Left lung (tissue), 4 donors: ENCODE measurements at regions not wholly inside any gene's neighbourhood (a gene's known extent, or its start where the extent isn't known, plus 50 kb on each side); places are given as distances from the start of the nearest gene placed in this dataset.

Experiments used
- ATAC-seq: fragments of 200-7000 bp; cut with Tn5 transposase; one replicate; pipeline ENCODE4 v1.9.1; 2020; ENCODE audit warnings: moderate library complexity
- DNase-seq, 4 donors: peaks; one replicate each; pipeline ENCODE4 v3.0.0-alpha.2; 2013 to 2020
- H3K27ac ChIP-seq, 2 donors: fragments of 200-600 bp; sonication (generic) in 1 of 2; one replicate each; pipeline versions ENCODE4 v1.5.0 to v1.8.0; 2020 to 2021
- H3K27me3 ChIP-seq, 2 donors: fragments of 200-600 bp; sonication (generic) in 1 of 2; one replicate each; pipeline versions ENCODE4 v1.5.0 to v1.8.0; 2020 to 2021
- H3K36me3 ChIP-seq, 2 donors: fragments of 200-600 bp; sonication (generic) in 1 of 2; one replicate each; pipeline versions ENCODE4 v1.5.0 to v1.8.0; 2020 to 2021
- H3K4me1 ChIP-seq, 2 donors: fragments of 200-600 bp; one replicate each; pipeline ENCODE4 v1.8.0; 2021
- H3K4me3 ChIP-seq, 2 donors: fragments of 200-600 bp; sonication (generic) in 1 of 2; one replicate each; pipeline versions ENCODE4 v1.5.0 to v1.8.0; 2020 to 2021; ENCODE audit warnings: mild to moderate bottlenecking in 1 of 2
- H3K9me3 ChIP-seq, 2 donors: fragments of 200-600 bp; sonication (generic) in 1 of 2; one replicate each; pipeline versions ENCODE4 v1.5.0 to v1.8.0; 2020 to 2021
- CTCF ChIP-seq, 2 donors: fragments of 200-600 bp; sonication (generic) in 1 of 2; IDR thresholded peaks; one replicate each; pipeline versions ENCODE4 v1.5.0 to v1.8.0; 2021; ENCODE audit warnings: antibody characterized with exemption in 2 of 2
- intact Hi-C, 2 donors: fragments of 100-400 bp; cut with DNase I; formaldehyde crosslinking; loops; one replicate each; pipeline versions ENCODE4 v1.11.2 to v1.14.2; 2022
- donor health status: DM: no; HTN: yes; CAD: no.
- donor health status: DM: no; HTN: no; CAD: no.

GRCh38 chr1:170407138-170407537 is 124.8 kb upstream of the GORAB start:
- no peak for DNase-seq
- intact Hi-C loops, result no loop called here
- no peaks in the 10 kb centered on the region for H3K27me3 ChIP-seq
- H3K4me1 ChIP-seq, result no peaks in the 10 kb centered on the region
- TF ChIP-seq CTCF (IDR thresholded peaks at IDR 0.05), result no peak
- H3K36me3 ChIP-seq, result no peaks in the 10 kb centered on the region
- ATAC-seq, result no peak
- H3K9me3 ChIP-seq, result no peaks in the 10 kb centered on the region
- H3K27ac ChIP-seq, result no peak overlapping the region
- H3K4me3 ChIP-seq, result no peak overlapping the region

GRCh38 chr1:170407581-170407980 is 124.4 kb upstream of the GORAB start:
- DNase-seq (no peak), ATAC-seq (no peak)
- no peak for TF ChIP-seq CTCF (IDR thresholded peaks at IDR 0.05)
- no peaks in the 10 kb centered on the region for H3K36me3 ChIP-seq
- H3K4me1 ChIP-seq, result no peaks in the 10 kb centered on the region
- H3K4me3 ChIP-seq, result no peak overlapping the region
- no peak overlapping the region for H3K27ac ChIP-seq
- intact Hi-C loops, result no loop called here
- no peaks in the 10 kb centered on the region for H3K27me3 ChIP-seq
- no peaks in the 10 kb centered on the region for H3K9me3 ChIP-seq

DNA sequence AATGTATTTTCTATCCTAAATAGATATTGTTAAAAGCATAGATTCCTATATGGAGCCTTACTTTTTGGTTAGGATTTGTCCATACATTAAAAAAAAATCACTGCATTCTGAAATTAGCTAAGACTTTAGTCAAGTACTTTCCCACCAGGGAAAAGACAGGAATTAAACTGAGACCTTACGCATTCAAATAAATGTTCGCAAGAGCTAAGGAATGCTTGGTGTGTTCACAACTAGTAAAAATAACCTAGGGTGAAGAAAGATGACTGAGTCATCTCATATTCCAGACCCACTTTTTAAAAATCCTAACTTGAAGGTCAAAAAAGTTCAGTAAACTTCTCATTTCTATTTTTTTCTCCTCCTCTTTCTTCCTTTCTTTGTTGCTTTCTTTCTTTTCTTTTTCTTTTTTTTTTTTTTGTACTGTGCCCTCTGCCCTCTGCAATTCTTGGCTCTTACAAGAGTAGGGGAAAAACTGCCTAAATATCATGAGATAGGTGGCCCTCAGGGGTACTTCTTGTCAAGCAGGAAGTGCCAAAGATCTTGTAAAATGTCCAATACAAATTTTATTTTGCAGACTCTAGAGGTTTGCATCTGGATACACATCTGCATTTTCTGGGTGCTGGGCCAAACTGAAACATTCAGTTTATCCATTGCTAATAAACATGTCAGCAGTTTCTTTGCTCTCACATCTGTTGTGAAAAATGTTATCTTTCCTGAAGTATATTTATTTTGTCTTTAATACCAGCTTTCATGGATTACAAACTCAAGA is 121.4 kb upstream of the GORAB start:
- peak overlapping the region in 1 of 2 donors; percentile 40 for H3K27ac ChIP-seq
- no peaks in the 10 kb centered on the region for H3K36me3 ChIP-seq
- H3K4me3 ChIP-seq, result no peak overlapping the region
- no peak for TF ChIP-seq CTCF (IDR thresholded peaks at IDR 0.05)
- ATAC-seq (peak; percentile 27), DNase-seq (no peak)
- intact Hi-C loops, result no loop called here
- no peaks in the 10 kb centered on the region for H3K27me3 ChIP-seq
- H3K4me1 ChIP-seq, result peaks cover 0 to 4% of the 10 kb centered on the region in 2 donors
- H3K9me3 ChIP-seq, result no peaks in the 10 kb centered on the region

DNA sequence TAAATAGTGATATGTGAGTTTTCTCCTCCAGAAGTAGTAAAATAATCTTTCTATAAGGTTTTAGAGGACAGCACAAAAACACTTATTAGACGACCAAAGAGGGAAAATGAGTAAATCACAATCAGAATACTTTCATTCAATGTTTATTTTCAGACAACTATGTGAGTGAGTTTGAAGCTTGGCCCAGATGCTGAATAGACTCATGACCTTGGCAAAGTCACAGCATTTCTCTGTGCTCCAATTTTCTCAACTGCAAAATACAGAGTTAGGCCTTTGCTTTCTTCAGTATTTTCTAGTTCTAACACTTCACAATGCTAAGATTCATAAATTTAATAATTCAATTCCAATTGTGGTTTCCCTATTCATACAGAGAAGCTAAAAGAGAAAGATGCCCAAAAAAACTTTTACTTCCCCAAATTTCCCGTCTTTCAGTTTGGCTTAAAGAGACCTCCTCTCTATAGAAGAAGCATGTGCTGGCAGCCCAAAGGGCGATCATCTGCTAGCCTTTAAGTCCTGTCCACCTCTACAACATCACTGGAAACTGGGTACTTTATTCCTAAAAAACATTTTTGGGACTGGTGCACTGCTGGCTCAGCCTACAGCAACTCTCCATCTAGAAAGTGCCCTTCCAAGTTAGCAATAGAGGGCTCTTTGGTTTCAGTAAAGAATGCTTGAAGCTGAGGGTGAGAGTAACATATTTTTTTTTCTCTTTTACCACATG is 116.8 kb upstream of the GORAB start:
- Histone ChIP-seq H3K4me1 (peaks cover 0 to 4% of the 10 kb centered on the region in 2 donors), H3K27me3 (no peaks in the 10 kb centered on the region), H3K36me3 (no peaks in the 10 kb centered on the region), H3K27ac (peak overlapping the region in 1 of 2 donors; percentile 33), H3K9me3 (no peaks in the 10 kb centered on the region), H3K4me3 (no peak overlapping the region)
- TF ChIP-seq CTCF (IDR thresholded peaks at IDR 0.05), result no peak
- no peak for DNase-seq
- ATAC-seq, result peak; percentile 14
- intact Hi-C loops, result no loop called here

- no peak for TF ChIP-seq CTCF (IDR thresholded peaks at IDR 0.05)
- H3K4me3 ChIP-seq, result no peak overlapping the region
- DNase-seq, result peak in 1 of 4 donors; percentile 6
- H3K36me3 ChIP-seq, result no peaks in the 10 kb centered on the region
- ATAC-seq, result no peak
- H3K27ac ChIP-seq, result peak overlapping the region in 1 of 2 donors; percentile 33
- no peaks in the 10 kb centered on the region for H3K27me3 ChIP-seq
- H3K9me3 ChIP-seq, result no peaks in the 10 kb centered on the region
- H3K4me1 ChIP-seq, result peaks cover 0 to 4% of the 10 kb centered on the region in 2 donors
- intact Hi-C loops, result no loop called here
Measured at GRCh38 chr1:170415710-170416372, 116.1 kb upstream of the GORAB start.
